Dermis microvascular lymphatic vessel endothelial cell (primary cell): ENCODE measurements at regions not wholly inside any gene's neighbourhood (a gene's known extent, or its start where the extent isn't known, plus 50 kb on each side); places are given as distances from the start of the nearest gene placed in this dataset.
A peak's percentile ranks its signal among the peaks of the same experiment; 100 is the strongest.

ENCODE experiments used
- DNase-seq, 2 donors: peaks; one replicate each; pipeline versions ENCODE4 v3.0.0 to v3.0.0-alpha.2; 2010; ENCODE audit warnings: low read depth in 2 of 2

- no peak for DNase-seq
These were observed 517.6 kb downstream of the CD83 start for GRCh38 chr6:14635195-14635594.

GRCh38 chr6:14635934-14636591, 518.5 kb downstream of the CD83 start:
- DNase-seq = no peak

- no peak for DNase-seq
These were observed 520.9 kb downstream of the CD83 start for GRCh38 chr6:14638435-14638905.

DNA sequence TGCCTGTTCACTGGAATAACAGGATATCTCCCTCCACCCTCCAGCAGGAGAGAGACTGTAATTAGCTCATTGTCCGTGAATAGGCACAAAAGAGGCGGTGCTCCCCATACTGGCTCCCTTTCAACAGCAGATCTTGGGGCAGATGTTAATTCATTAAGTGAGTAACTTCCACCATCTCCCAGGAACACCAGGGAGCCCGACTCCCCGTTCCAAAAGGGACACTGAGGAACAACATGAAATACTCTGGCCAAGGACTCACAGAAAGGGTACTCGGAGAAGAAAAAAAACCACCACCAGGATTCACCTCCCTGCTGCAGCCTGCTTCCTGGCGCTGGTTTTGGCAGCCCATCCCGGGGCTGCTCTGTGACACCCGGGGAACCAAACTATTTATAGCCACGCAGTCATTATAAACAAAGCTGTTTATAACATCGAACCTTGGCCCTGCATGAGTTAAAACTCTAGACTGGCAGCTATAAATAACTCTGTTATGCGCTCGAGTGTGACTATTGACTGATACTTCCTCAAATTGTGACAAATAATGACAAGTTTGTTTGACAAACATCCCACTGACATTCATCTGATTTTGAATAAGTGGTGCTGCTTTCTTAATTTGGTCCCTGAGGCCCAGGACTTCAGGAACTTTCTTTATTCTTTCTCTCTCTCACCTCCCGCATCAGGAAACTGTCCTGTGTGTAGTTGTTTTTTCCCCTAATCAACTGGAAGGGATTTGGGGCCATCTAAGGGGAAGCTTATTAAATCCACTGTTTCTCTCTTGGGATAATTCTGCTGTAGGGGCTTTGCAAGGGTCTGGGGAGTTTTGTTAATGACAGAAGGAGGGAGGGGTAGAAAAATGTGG, 521.6 kb downstream of the CD83 start:
- peak; percentile 26 to 45 for DNase-seq

- no peak for DNase-seq
These were observed 522.5 kb downstream of the CD83 start for GRCh38 chr6:14639983-14640599.

DNA sequence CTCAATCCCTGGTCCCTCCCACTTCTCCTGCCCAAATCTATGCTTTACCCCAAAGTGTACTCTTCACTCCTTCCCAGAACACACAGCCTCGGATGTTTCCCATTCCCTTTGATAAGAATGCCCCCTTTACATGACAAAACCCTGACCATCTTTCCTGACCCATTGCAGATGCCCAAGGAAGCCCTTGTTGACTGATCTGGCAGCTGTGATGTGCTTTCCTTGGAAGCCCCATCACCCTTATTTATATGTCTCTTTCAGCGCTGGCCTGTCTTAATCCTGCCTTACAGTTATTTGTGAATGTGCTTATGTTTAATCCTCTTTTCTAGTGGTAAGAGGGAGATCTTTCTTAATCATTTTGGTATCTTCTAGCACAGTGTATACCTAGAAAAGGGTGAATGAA, 523.1 kb downstream of the CD83 start:
- DNase-seq = no peak

- no peak for DNase-seq
These were observed 524.0 kb downstream of the CD83 start for GRCh38 chr6:14641423-14642135.

DNA sequence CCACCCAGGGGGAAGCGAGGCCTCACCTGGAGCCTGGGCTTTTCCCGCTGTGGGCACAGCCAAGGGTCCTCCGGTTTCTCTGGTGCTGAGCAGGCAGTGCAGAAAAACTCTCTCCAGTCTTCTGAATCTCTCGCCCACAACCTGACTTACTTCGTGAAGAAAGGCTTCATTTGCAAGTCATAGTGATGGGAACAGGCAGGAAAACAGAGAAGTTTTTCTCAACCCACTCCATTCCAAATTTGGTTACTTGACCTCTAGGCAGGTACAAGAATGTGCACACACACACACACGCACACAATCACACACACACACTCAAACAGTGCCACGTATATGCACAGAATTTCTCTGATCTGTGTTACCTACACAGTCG, 524.5 kb downstream of the CD83 start:
- no peak for DNase-seq

GRCh38 chr6:14642842-14643241, 525.3 kb downstream of the CD83 start:
- DNase-seq = no peak

DNA sequence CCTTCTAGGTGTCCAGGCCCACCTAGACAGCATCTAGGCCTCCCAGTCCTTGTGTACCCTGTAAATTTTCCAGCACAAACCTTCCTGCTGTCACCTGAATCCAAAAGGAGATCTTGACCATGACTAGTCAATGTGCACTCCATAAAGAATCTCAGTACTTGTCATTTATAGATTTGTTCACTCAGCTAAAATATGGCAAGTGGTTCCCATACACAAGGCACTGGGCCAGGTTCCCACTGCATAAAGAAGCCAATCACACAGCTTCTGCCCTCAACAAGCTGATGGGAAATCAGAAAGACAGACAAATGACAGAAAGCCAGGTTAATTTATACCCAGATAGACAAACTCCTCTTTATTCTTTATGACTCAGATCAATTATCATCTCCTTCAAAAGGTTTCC, 526.8 kb downstream of the CD83 start:
- DNase-seq = no peak

DNA sequence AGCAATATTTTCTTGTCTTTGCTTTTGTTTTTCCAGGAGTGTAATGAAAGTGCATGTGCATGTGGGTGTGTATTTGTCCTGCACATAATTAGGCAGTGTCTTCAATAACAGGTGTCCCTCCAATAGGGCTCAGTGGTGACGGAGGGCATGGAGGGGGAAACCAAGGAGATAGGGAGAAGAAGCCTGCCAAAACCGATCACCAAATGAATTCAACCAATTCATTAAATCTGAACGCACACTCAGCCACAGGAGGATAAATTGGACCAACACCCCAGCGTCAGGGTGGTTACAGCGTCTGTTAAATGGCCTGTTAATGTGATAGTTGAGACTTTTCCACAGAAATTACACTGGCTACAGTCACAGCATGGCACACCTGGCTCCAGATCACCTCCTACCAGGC, 527.6 kb downstream of the CD83 start:
- no peak for DNase-seq

DNA sequence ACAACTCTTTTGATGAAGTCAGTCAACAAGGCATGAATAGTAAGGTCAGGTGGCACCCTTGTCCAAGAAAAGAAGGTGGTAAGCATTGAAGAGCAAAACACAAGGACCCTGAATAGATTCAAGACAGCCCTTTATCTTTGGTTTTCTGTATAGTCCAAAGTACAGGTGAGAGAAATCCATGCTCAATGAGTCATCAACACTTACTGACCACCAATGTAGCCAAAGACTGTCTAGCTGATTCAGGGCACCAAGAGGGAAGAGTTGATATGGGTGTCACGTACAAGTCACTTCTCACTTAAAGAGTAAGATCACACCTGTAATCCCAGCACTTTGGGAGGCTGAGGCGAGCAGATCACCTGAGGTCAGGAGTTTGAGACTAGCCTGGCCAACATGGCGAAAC, 528.3 kb downstream of the CD83 start:
- DNase-seq = no peak

GRCh38 chr6:14646371-14646770, 528.8 kb downstream of the CD83 start:
- DNase-seq = no peak

- DNase-seq = no peak
These were observed 529.8 kb downstream of the CD83 start for GRCh38 chr6:14647357-14647756.

- no peak for DNase-seq
These were observed 535.0 kb downstream of the CD83 start for GRCh38 chr6:14652536-14652935.

- DNase-seq = no peak
These were observed 537.9 kb downstream of the CD83 start for GRCh38 chr6:14655201-14656061.

GRCh38 chr6:14656078-14656521, 538.5 kb downstream of the CD83 start:
- DNase-seq = no peak

DNA sequence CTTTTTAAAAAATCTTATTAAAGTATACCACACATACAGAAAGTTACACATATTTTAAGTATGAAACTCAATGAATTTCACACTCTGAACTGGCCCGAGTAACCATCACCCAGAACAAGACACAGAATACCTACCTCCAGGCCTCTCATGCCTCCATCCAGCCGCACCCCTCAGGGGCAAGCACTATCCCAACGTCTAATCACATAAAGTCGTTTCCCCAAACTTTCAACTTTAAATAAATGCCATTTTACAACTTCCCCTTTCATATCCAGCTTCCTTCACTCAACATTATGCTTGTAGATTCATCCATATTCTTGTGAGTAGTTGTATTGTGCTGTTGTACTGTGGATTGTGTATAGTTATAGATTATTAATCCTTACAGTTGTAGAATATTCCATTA, 539.1 kb downstream of the CD83 start:
- no peak for DNase-seq

DNA sequence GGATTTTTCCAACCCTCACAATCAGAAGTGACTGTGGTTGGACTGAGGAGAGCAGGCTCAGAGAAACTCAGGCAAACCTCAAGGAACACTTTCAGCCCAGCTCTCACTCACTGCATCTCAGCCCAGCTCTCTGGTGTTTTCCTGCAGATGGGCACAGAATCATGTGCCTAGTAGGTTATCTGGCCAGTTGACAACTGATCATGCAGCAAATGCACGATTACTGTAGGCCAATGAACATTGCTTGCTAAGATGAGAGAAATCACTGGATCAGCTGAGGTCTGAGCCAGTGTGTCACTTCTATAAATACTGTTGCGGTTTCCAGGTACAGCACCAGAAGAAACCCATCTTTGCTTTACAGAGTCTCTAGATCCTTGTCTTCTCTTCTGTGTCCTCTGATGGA, 540.5 kb downstream of the CD83 start:
- no peak for DNase-seq

GRCh38 chr6:14658886-14659561, 541.5 kb downstream of the CD83 start:
- DNase-seq = no peak
